ENCODE measurements at regions not wholly inside any gene's neighbourhood (a gene's known extent, or its start where the extent isn't known, plus 50 kb on each side); places are given as distances from the start of the nearest gene placed in this dataset.

GRCh38 chr2:131646669-131647297 is 119.1 kb downstream of the CCDC74A start:
- TF ChIP-seq CTCF (IDR thresholded peaks at IDR 0.05 in 2 of 3, conservative IDR thresholded peaks at IDR 0.05 in 1 of 3; ENCODE audit: insufficient read depth in 2 of 3, low read depth in 1 of 3, low read length in 3 of 3) (no peak), ZEB2 (IDR thresholded peaks at IDR 0.05) (no peak), PBX2 (CRISPR knock-in tag; IDR thresholded peaks at IDR 0.05; ENCODE audit: low read depth) (no peak), PBX2 (tag; conservative IDR thresholded peaks at IDR 0.05; ENCODE audit: low read depth) (no peak), HDAC6 (IDR thresholded peaks at IDR 0.05; ENCODE audit: low read depth, low read length) (no peak), ZNF274 (IDR thresholded peaks at IDR 0.05; ENCODE audit: borderline replicate concordance, low read depth, low read length) (no peak), RBM22 (IDR thresholded peaks at IDR 0.05; ENCODE audit: low read depth, low read length, poor library complexity, severe bottlenecking) (no peak)

Data from K562 (cell line).